ENCODE measurements at regions not wholly inside any gene's neighbourhood (a gene's known extent, or its start where the extent isn't known, plus 50 kb on each side); places are given as distances from the start of the nearest gene placed in this dataset.

GRCh38 chr4:58767598-58767997, 1657.4 kb upstream of the IGFBP7 start:
- DNase-seq (ENCODE audit: low read depth, low spot score), result no peak
- H3K4me3 Mint-ChIP-seq, result no peak overlapping the region

GRCh38 chr4:58766763-58767162, 1656.6 kb upstream of the IGFBP7 start:
- Mint-ChIP-seq H3K4me3 (no peak overlapping the region), H3K27ac (ENCODE audit: unreplicated experiment) (no peak overlapping the region), H3K27me3 (ENCODE audit: low read depth) (no peaks in the 10 kb centered on the region)

More at GRCh38 chr4:58767598-58767997, 1657.4 kb upstream of the IGFBP7 start:
- no peaks in the 10 kb centered on the region for H3K9me3 Mint-ChIP-seq
- no peak for TF ChIP-seq CTCF (conservative IDR thresholded peaks at IDR 0.05)
- no peak overlapping the region for H3K27ac Mint-ChIP-seq (ENCODE audit: unreplicated experiment)
- no peaks in the 10 kb centered on the region for H3K27me3 Mint-ChIP-seq (ENCODE audit: low read depth)
- no peaks in the 10 kb centered on the region for H3K36me3 Mint-ChIP-seq (ENCODE audit: low read depth)
- H3K4me1 Mint-ChIP-seq, result peaks cover 4% of the 10 kb centered on the region

GRCh38 chr4:58761563-58761962, 1651.4 kb upstream of the IGFBP7 start:
- H3K9me3 Mint-ChIP-seq, result no peaks in the 10 kb centered on the region
- no peak overlapping the region for H3K27ac Mint-ChIP-seq (ENCODE audit: unreplicated experiment)
- no peak overlapping the region for H3K4me3 Mint-ChIP-seq
- no peaks in the 10 kb centered on the region for H3K27me3 Mint-ChIP-seq (ENCODE audit: low read depth)
- no peak for TF ChIP-seq CTCF (conservative IDR thresholded peaks at IDR 0.05)
- peaks cover 1% of the 10 kb centered on the region for H3K4me1 Mint-ChIP-seq
- DNase-seq (ENCODE audit: low read depth, low spot score), result no peak
- no peaks in the 10 kb centered on the region for H3K36me3 Mint-ChIP-seq (ENCODE audit: low read depth)

More at GRCh38 chr4:58766763-58767162, 1656.6 kb upstream of the IGFBP7 start:
- no peak for TF ChIP-seq CTCF (conservative IDR thresholded peaks at IDR 0.05)
- Mint-ChIP-seq H3K9me3 (no peaks in the 10 kb centered on the region), H3K4me1 (peaks cover 4% of the 10 kb centered on the region), H3K36me3 (ENCODE audit: low read depth) (no peaks in the 10 kb centered on the region)
- DNase-seq (ENCODE audit: low read depth, low spot score), result no peak

GRCh38 chr4:58760737-58761136, 1650.6 kb upstream of the IGFBP7 start:
- no peaks in the 10 kb centered on the region for H3K9me3 Mint-ChIP-seq
- no peaks in the 10 kb centered on the region for H3K36me3 Mint-ChIP-seq (ENCODE audit: low read depth)
- no peaks in the 10 kb centered on the region for H3K4me1 Mint-ChIP-seq
- TF ChIP-seq CTCF (conservative IDR thresholded peaks at IDR 0.05), result no peak
- H3K4me3 Mint-ChIP-seq, result no peak overlapping the region
- no peaks in the 10 kb centered on the region for H3K27me3 Mint-ChIP-seq (ENCODE audit: low read depth)
- DNase-seq (ENCODE audit: low read depth, low spot score), result no peak
- no peak overlapping the region for H3K27ac Mint-ChIP-seq (ENCODE audit: unreplicated experiment)

- Mint-ChIP-seq H3K9me3 (no peaks in the 10 kb centered on the region), H3K4me3 (no peak overlapping the region), H3K27me3 (ENCODE audit: low read depth) (no peaks in the 10 kb centered on the region), H3K4me1 (no peaks in the 10 kb centered on the region), H3K27ac (ENCODE audit: unreplicated experiment) (no peak overlapping the region), H3K36me3 (ENCODE audit: low read depth) (no peaks in the 10 kb centered on the region)
- TF ChIP-seq CTCF (conservative IDR thresholded peaks at IDR 0.05), result no peak
- DNase-seq (ENCODE audit: low read depth, low spot score), result no peak
These were observed 1649.9 kb upstream of the IGFBP7 start for GRCh38 chr4:58760100-58760499.

- Mint-ChIP-seq H3K27ac (ENCODE audit: unreplicated experiment) (no peak overlapping the region), H3K4me1 (no peaks in the 10 kb centered on the region)
- no peak for DNase-seq (ENCODE audit: low read depth, low spot score)
These were observed 1639.0 kb upstream of the IGFBP7 start for GRCh38 chr4:58749206-58749605.

More at GRCh38 chr4:58749206-58749605, 1639.0 kb upstream of the IGFBP7 start:
- Mint-ChIP-seq H3K36me3 (ENCODE audit: low read depth) (no peaks in the 10 kb centered on the region), H3K27me3 (ENCODE audit: low read depth) (no peaks in the 10 kb centered on the region), H3K9me3 (no peaks in the 10 kb centered on the region), H3K4me3 (no peak overlapping the region)
- no peak for TF ChIP-seq CTCF (conservative IDR thresholded peaks at IDR 0.05)

Measured in neural crest cell (in vitro differentiated cells).